ENCODE measurements at regions not wholly inside any gene's neighbourhood (a gene's known extent, or its start where the extent isn't known, plus 50 kb on each side); places are given as distances from the start of the nearest gene placed in this dataset.
"Not testable (repeated sequence)": the region's sequence is repeated elsewhere in the genome, so short reads cannot be mapped to it uniquely, and the experiment has no call there.

GRCh38 chr12:46900734-46901463 is 75.1 kb upstream of the SLC38A4 start:
- Histone ChIP-seq H3K4me3 (ENCODE audit: control insufficient read depth in 1 of 2, extremely low read depth in 1 of 2, low read length in 1 of 2) (no peak overlapping the region), H3K4me1 (ENCODE audit: control insufficient read depth in 1 of 2, extremely low read depth in 1 of 2, insufficient read depth in 2 of 2, low read length in 2 of 2) (peaks cover 0 to 10% of the 10 kb centered on the region in 2 experiments), H3K9me3 (no peaks in the 10 kb centered on the region), H3K36me3 (ENCODE audit: control insufficient read depth in 2 of 2, extremely low read depth in 1 of 2, insufficient read depth in 1 of 2, low read length in 1 of 2) (no peaks in the 10 kb centered on the region), H3K27me3 (replicated peaks in 1 of 2; ENCODE audit: control insufficient read depth in 2 of 2, extremely low read depth in 1 of 2, insufficient read depth in 2 of 2, low read length in 1 of 2) (no peaks in the 10 kb centered on the region), H3K27ac (ENCODE audit: low read length) (no peak overlapping the region)
- DNase-seq, result no peak
- POLR2A ChIA-PET, result no interaction called here
- CTCF ChIA-PET, result interaction anchor here in 1 of 2 donors (0.6 kb wide), 1 partner anchor 916 kb away, joined by 4 read pairs; no protein-coding TSS in a partner anchor
- no peak overlapping the region for H3K27ac Mint-ChIP-seq
- no peak overlapping the region for H3K4me3 Mint-ChIP-seq
- peaks cover 19 to 30% (median 21%) of the 10 kb centered on the region in 3 donors for H3K4me1 Mint-ChIP-seq
- peaks cover 20 to 23% of the 10 kb centered on the region in 2 donors for H3K27me3 Mint-ChIP-seq
- no peaks in the 10 kb centered on the region for H3K36me3 Mint-ChIP-seq
- no peak for ATAC-seq (replicated peaks in 1 of 4)
- 100% methylated on average over 2 of the region's 3 CpGs for WGBS (ENCODE audit: insufficient coverage)
- H3K9me3 Mint-ChIP-seq, result peaks cover 0 to 4% (median 3%) of the 10 kb centered on the region in 3 donors

- peaks cover 21 to 26% of the 10 kb centered on the region in 2 donors for H3K27me3 Mint-ChIP-seq
- H3K4me3 Mint-ChIP-seq, result no peak overlapping the region
- DNase-seq (no peak), ATAC-seq (replicated peaks in 1 of 4) (no peak)
- H3K36me3 Mint-ChIP-seq, result no peaks in the 10 kb centered on the region
- peaks cover 0 to 4% (median 3%) of the 10 kb centered on the region in 3 donors for H3K9me3 Mint-ChIP-seq
- ChIA-PET POLR2A (no interaction called here), CTCF (no interaction called here)
- Histone ChIP-seq H3K27ac (ENCODE audit: low read length) (no peak overlapping the region), H3K9me3 (no peaks in the 10 kb centered on the region), H3K36me3 (ENCODE audit: control insufficient read depth in 2 of 2, extremely low read depth in 1 of 2, insufficient read depth in 1 of 2, low read length in 1 of 2) (no peaks in the 10 kb centered on the region), H3K4me1 (ENCODE audit: control insufficient read depth in 1 of 2, extremely low read depth in 1 of 2, insufficient read depth in 2 of 2, low read length in 2 of 2) (peaks cover 0 to 10% of the 10 kb centered on the region in 2 experiments), H3K27me3 (replicated peaks in 1 of 2; ENCODE audit: control insufficient read depth in 2 of 2, extremely low read depth in 1 of 2, insufficient read depth in 2 of 2, low read length in 1 of 2) (no peaks in the 10 kb centered on the region), H3K4me3 (ENCODE audit: control insufficient read depth in 1 of 2, extremely low read depth in 1 of 2, low read length in 1 of 2) (no peak overlapping the region)
- H3K4me1 Mint-ChIP-seq, result peaks cover 19 to 30% (median 21%) of the 10 kb centered on the region in 3 donors
- WGBS (ENCODE audit: insufficient coverage), result 43% methylated on average over 2 of the region's 3 CpGs
- no peak overlapping the region for H3K27ac Mint-ChIP-seq
These were observed 75.8 kb upstream of the SLC38A4 start for GRCh38 chr12:46901464-46902205.

DNA sequence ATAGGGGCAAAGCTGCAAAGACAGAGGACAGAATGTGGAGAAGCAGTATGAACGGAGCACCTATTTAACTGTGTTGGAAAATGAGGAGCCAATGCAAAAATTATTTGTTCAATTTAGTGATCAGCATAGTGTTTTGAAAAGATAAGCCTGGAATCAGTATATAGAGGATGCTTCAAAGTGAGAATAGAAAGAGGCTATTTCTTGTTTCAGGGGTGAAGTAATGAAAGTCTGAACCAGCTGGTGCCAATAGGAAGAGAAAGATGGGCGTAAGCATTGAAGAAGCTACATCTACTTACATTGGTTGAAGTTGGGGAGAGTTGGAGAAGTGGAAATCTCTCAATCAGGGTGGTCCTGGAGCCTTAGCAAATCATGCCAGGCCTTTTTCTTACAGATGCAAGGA is 77.3 kb upstream of the SLC38A4 start:
- Mint-ChIP-seq H3K4me1 (peaks cover 9 to 24% (median 16%) of the 10 kb centered on the region in 3 donors), H3K4me3 (no peak overlapping the region), H3K27me3 (peaks cover 19 to 20% of the 10 kb centered on the region in 2 donors), H3K9me3 (no peaks in the 10 kb centered on the region), H3K27ac (no peak overlapping the region), H3K36me3 (no peaks in the 10 kb centered on the region)
- no peaks in the 10 kb centered on the region for H3K36me3 ChIP-seq (ENCODE audit: control insufficient read depth in 2 of 2, extremely low read depth in 1 of 2, insufficient read depth in 1 of 2, low read length in 1 of 2)
- no peak overlapping the region for H3K4me3 ChIP-seq (ENCODE audit: control insufficient read depth in 1 of 2, extremely low read depth in 1 of 2, low read length in 1 of 2)
- POLR2A ChIA-PET, result no interaction called here
- ATAC-seq (replicated peaks in 1 of 4) (no peak), DNase-seq (no peak)
- no peaks in the 10 kb centered on the region for H3K9me3 ChIP-seq
- CTCF ChIA-PET, result no interaction called here
- peaks cover 0 to 2% of the 10 kb centered on the region in 2 experiments for H3K4me1 ChIP-seq (ENCODE audit: control insufficient read depth in 1 of 2, extremely low read depth in 1 of 2, insufficient read depth in 2 of 2, low read length in 2 of 2)
- H3K27ac ChIP-seq (ENCODE audit: low read length), result no peak overlapping the region
- WGBS (ENCODE audit: insufficient coverage), result 85% methylated on average over 1 of the region's 2 CpGs
- H3K27me3 ChIP-seq (replicated peaks in 1 of 2; ENCODE audit: control insufficient read depth in 2 of 2, extremely low read depth in 1 of 2, insufficient read depth in 2 of 2, low read length in 1 of 2), result peaks cover 0 to 6% of the 10 kb centered on the region in 2 experiments

- H3K27me3 Mint-ChIP-seq, result peaks cover 21 to 26% of the 10 kb centered on the region in 2 donors
- no peaks in the 10 kb centered on the region for H3K36me3 Mint-ChIP-seq
- no peak for DNase-seq
- Histone ChIP-seq H3K4me1 (ENCODE audit: control insufficient read depth in 1 of 2, extremely low read depth in 1 of 2, insufficient read depth in 2 of 2, low read length in 2 of 2) (no peaks in the 10 kb centered on the region), H3K9me3 (no peaks in the 10 kb centered on the region), H3K36me3 (ENCODE audit: control insufficient read depth in 2 of 2, extremely low read depth in 1 of 2, insufficient read depth in 1 of 2, low read length in 1 of 2) (no peaks in the 10 kb centered on the region), H3K27me3 (replicated peaks in 1 of 2; ENCODE audit: control insufficient read depth in 2 of 2, extremely low read depth in 1 of 2, insufficient read depth in 2 of 2, low read length in 1 of 2) (peaks cover 0 to 14% of the 10 kb centered on the region in 2 experiments), H3K27ac (ENCODE audit: low read length) (no peak overlapping the region), H3K4me3 (ENCODE audit: control insufficient read depth in 1 of 2, extremely low read depth in 1 of 2, low read length in 1 of 2) (no peak overlapping the region)
- no peak for ATAC-seq (replicated peaks in 1 of 4)
- H3K27ac Mint-ChIP-seq, result no peak overlapping the region
- no peak overlapping the region for H3K4me3 Mint-ChIP-seq
- POLR2A ChIA-PET, result no interaction called here
- H3K4me1 Mint-ChIP-seq, result peaks cover 3 to 10% (median 9%) of the 10 kb centered on the region in 3 donors
- 92% methylated on average over 8 of the region's 12 CpGs for WGBS (ENCODE audit: insufficient coverage)
- CTCF ChIA-PET, result no interaction called here
- peaks cover under 1 to 3% (median under 1%) of the 10 kb centered on the region in 3 donors for H3K9me3 Mint-ChIP-seq
These were observed 78.8 kb upstream of the SLC38A4 start for GRCh38 chr12:46904406-46905238.

- H3K4me1 ChIP-seq (ENCODE audit: control insufficient read depth in 1 of 2, extremely low read depth in 1 of 2, insufficient read depth in 2 of 2, low read length in 2 of 2); H3K27ac ChIP-seq (ENCODE audit: low read length); H3K36me3 ChIP-seq (ENCODE audit: control insufficient read depth in 2 of 2, extremely low read depth in 1 of 2, insufficient read depth in 1 of 2, low read length in 1 of 2); H3K4me3 Mint-ChIP-seq; H3K9me3 ChIP-seq; H3K27ac Mint-ChIP-seq; H3K36me3 Mint-ChIP-seq; ATAC-seq (replicated peaks in 1 of 4); DNase-seq; POLR2A ChIA-PET; H3K4me3 ChIP-seq (ENCODE audit: control insufficient read depth in 1 of 2, extremely low read depth in 1 of 2, low read length in 1 of 2); CTCF ChIA-PET; H3K9me3 Mint-ChIP-seq: not testable (repeated sequence)
- peaks cover 20 to 30% of the 10 kb centered on the region in 2 donors for H3K27me3 Mint-ChIP-seq
- H3K27me3 ChIP-seq (replicated peaks in 1 of 2; ENCODE audit: control insufficient read depth in 2 of 2, extremely low read depth in 1 of 2, insufficient read depth in 2 of 2, low read length in 1 of 2), result peaks cover 0 to 14% of the 10 kb centered on the region in 2 experiments
- 76% methylated on average over 2 of the region's 4 CpGs for WGBS (ENCODE audit: insufficient coverage)
- peaks cover 3 to 10% (median 9%) of the 10 kb centered on the region in 3 donors for H3K4me1 Mint-ChIP-seq
These were observed 79.4 kb upstream of the SLC38A4 start for GRCh38 chr12:46905239-46905627.

- Mint-ChIP-seq H3K27ac (no peak overlapping the region), H3K4me3 (no peak overlapping the region), H3K4me1 (no peaks in the 10 kb centered on the region), H3K27me3 (peaks cover 30 to 39% of the 10 kb centered on the region in 2 donors), H3K9me3 (peaks cover 13 to 24% (median 13%) of the 10 kb centered on the region in 3 donors), H3K36me3 (no peaks in the 10 kb centered on the region)
- ChIA-PET POLR2A (no interaction called here), CTCF (no interaction called here)
- no peaks in the 10 kb centered on the region for H3K9me3 ChIP-seq
- no peak for DNase-seq
- H3K27me3 ChIP-seq (replicated peaks in 1 of 2; ENCODE audit: control insufficient read depth in 2 of 2, extremely low read depth in 1 of 2, insufficient read depth in 2 of 2, low read length in 1 of 2), result peaks cover 0 to 14% of the 10 kb centered on the region in 2 experiments
- H3K27ac ChIP-seq (ENCODE audit: low read length), result no peak overlapping the region
- H3K4me3 ChIP-seq (ENCODE audit: control insufficient read depth in 1 of 2, extremely low read depth in 1 of 2, low read length in 1 of 2), result no peak overlapping the region
- no CpG with 5 or more reads among the region's 3 CpGs for WGBS (ENCODE audit: insufficient coverage)
- ATAC-seq (replicated peaks in 1 of 4), result no peak
- no peaks in the 10 kb centered on the region for H3K4me1 ChIP-seq (ENCODE audit: control insufficient read depth in 1 of 2, extremely low read depth in 1 of 2, insufficient read depth in 2 of 2, low read length in 2 of 2)
- H3K36me3 ChIP-seq (ENCODE audit: control insufficient read depth in 2 of 2, extremely low read depth in 1 of 2, insufficient read depth in 1 of 2, low read length in 1 of 2), result no peaks in the 10 kb centered on the region
These were observed 82.0 kb upstream of the SLC38A4 start for GRCh38 chr12:46907791-46908190.

All from T-cell (primary cell).